Esophagus muscularis mucosa (tissue), 4 donors: ENCODE measurements at regions not wholly inside any gene's neighbourhood (a gene's known extent, or its start where the extent isn't known, plus 50 kb on each side); places are given as distances from the start of the nearest gene placed in this dataset.
"Not testable (repeated sequence)": the region's sequence is repeated elsewhere in the genome, so short reads cannot be mapped to it uniquely, and the experiment has no call there.

ENCODE experiments used
- DNase-seq: peaks from one replicate; pipeline ENCODE4 v3.0.0-alpha.2; 2017; ENCODE audit errors: extremely low spot score
- H3K27ac ChIP-seq, 4 donors: fragments of 200-600 bp; sonication (generic); replicated peaks in 1 of 4; 1 replicate in 3 of 4; 2 replicates in 1 of 4; pipeline ENCODE4 v1.5.1; 2016 to 2019; ENCODE audit warnings: mild to moderate bottlenecking in 1 of 4
- H3K27me3 ChIP-seq, 4 donors: fragments of 200-600 bp; sonication (generic); one replicate each; pipeline versions ENCODE4 v1.5.1 to v1.6.0; 2016 to 2019
- H3K36me3 ChIP-seq, 4 donors: fragments of 200-600 bp; sonication (generic); one replicate each; pipeline ENCODE4 v1.5.1; 2016 to 2019
- H3K4me1 ChIP-seq, 4 donors: fragments of 200-600 bp; sonication (generic); one replicate each; pipeline ENCODE4 v1.5.1; 2016 to 2019
- H3K4me3 ChIP-seq, 4 donors: fragments of 200-600 bp; sonication (generic); 1 replicate in 2 of 4; 2 replicates in 2 of 4; pipeline ENCODE4 v1.5.1; 2016 to 2019; ENCODE audit warnings: mild to moderate bottlenecking in 4 of 4, moderate library complexity in 1 of 4
- H3K9me3 ChIP-seq, 4 donors: fragments of 200-600 bp; sonication (generic); 1 replicate in 3 of 4; 2 replicates in 1 of 4; pipeline ENCODE4 v1.5.1; 2016 to 2019
- EP300 ChIP-seq: sonication (generic); formaldehyde crosslinking; IDR thresholded peaks from one replicate; pipeline ENCODE4 v1.6.1; 2017; ENCODE audit warnings: antibody characterized with exemption
- POLR2A ChIP-seq: fragments of 450-650 bp; IDR thresholded peaks from one replicate; pipeline ENCODE4 v1.6.1; 2017; ENCODE audit warnings: antibody characterized with exemption, moderate library complexity, mild to moderate bottlenecking, low read depth
- POLR2AphosphoS5 ChIP-seq, 2 donors: sonication (generic); formaldehyde crosslinking; IDR thresholded peaks; one replicate each; pipeline ENCODE4 v1.6.1; 2017; ENCODE audit warnings: antibody characterized with exemption in 2 of 2
- WGBS: methylation state at CpG from one replicate; pipeline ENCODE4 v1.1.5; 2018; 5-methylcytosine and 5-hydroxymethylcytosine counted together
- intact Hi-C: fragments of 100-400 bp; cut with DNase I; formaldehyde crosslinking; loops from one replicate; pipeline ENCODE4 v1.15.1; 2023
- TF ChIP-seq, protein P1 (sequence below), 3 experiments: fragments of 200-600 bp in 2 of 3; fragments of 450-650 bp in 1 of 3; sonication (generic) in 2 of 3; IDR thresholded peaks; one replicate each; pipeline ENCODE4 v1.5.1; 2017 to 2019; ENCODE audit warnings: antibody characterized with exemption in 3 of 3, mild to moderate bottlenecking in 2 of 3, moderate library complexity in 1 of 3

DNA sequence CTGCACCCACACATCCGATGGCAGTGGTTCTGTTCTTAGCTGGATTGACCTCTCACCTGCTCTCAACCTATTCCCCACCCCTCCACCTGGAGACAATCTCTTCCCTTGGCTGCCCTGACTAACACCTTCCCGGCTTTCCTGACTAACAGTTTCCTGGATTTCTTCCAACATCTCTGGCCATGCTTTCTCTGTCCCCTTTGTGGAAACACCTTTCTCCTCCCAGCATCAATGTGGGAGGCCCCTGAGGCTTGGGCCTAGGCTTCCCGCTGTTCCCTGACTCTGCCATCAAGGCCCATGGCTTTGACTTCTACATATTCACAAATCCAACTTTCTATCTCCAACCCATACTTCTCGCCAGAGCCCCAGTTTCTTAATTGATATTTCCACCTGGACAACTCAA is 142.8 kb upstream of the ATP2B2 start:
- H3K9me3 ChIP-seq, result peaks cover 0 to 9% (median 6%) of the 10 kb centered on the region in 4 donors
- H3K4me3 ChIP-seq, result no peak overlapping the region
- H3K36me3 ChIP-seq, result no peaks in the 10 kb centered on the region
- intact Hi-C loops, result no loop called here
- H3K27ac ChIP-seq, result no peak overlapping the region
- 78% methylated on average over 4 of the region's 4 CpGs for whole genome bisulfite sequencing
- no peaks in the 10 kb centered on the region for H3K4me1 ChIP-seq
- DNase-seq, result no peak
- no peak for TF ChIP-seq EP300
- TF ChIP-seq, protein P1, sequence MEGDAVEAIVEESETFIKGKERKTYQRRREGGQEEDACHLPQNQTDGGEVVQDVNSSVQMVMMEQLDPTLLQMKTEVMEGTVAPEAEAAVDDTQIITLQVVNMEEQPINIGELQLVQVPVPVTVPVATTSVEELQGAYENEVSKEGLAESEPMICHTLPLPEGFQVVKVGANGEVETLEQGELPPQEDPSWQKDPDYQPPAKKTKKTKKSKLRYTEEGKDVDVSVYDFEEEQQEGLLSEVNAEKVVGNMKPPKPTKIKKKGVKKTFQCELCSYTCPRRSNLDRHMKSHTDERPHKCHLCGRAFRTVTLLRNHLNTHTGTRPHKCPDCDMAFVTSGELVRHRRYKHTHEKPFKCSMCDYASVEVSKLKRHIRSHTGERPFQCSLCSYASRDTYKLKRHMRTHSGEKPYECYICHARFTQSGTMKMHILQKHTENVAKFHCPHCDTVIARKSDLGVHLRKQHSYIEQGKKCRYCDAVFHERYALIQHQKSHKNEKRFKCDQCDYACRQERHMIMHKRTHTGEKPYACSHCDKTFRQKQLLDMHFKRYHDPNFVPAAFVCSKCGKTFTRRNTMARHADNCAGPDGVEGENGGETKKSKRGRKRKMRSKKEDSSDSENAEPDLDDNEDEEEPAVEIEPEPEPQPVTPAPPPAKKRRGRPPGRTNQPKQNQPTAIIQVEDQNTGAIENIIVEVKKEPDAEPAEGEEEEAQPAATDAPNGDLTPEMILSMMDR (IDR thresholded peaks at IDR 0.05), result no peak
- TF ChIP-seq POLR2AphosphoS5 (IDR thresholded peaks at IDR 0.05), result no peak
- TF ChIP-seq POLR2A, result no peak
- H3K27me3 ChIP-seq, result peaks cover 0 to 20% (median 0%) of the 10 kb centered on the region in 4 donors

DNA sequence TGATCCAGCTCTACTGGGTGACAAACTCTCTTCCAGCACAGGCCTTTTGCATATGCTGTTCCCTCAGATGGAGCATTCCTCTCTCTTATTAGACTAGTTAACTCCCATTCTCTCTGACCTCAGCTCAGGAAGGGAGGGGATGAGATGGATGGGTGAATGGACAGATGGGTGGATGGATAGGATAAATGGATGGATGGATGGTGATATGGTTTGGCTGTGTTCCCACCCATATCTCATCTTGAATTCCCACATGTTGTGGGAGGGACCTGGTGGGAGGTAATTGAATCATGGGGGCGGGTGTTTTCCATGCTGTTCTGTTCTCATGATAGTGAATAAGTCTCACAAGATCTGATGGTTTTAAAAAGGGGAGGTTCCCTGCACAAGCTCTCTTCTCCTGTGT is 144.1 kb upstream of the ATP2B2 start:
- intact Hi-C loops, DNase-seq, H3K4me3 ChIP-seq, H3K9me3 ChIP-seq, H3K27ac ChIP-seq, H3K36me3 ChIP-seq, H3K4me1 ChIP-seq: not testable (repeated sequence)
- 32% methylated on average over 1 of the region's 1 CpG for WGBS
- peaks cover 0 to 17% (median 0%) of the 10 kb centered on the region in 4 donors for H3K27me3 ChIP-seq

DNA sequence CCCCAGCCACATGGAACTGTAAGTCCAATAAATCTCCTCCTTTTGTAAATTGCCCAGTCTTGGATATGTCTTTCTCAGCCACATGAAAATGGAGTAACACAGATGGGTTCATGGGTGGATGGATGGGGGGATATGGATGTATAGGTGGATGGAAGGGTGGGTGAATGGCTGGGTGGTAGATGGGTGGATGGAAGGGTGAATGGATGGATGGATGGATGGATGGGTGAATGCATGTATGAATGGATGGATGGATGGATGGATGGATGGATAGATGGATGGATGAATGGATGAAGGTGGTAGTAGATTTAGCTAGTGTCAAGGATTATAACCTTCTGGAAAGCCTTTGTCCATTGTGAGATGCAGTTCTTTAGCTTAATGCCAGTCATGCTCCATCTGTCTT is 146.1 kb upstream of the ATP2B2 start:
- Histone ChIP-seq H3K4me1 (no peaks in the 10 kb centered on the region), H3K27ac (no peak overlapping the region), H3K9me3 (peaks cover 0 to 9% (median 6%) of the 10 kb centered on the region in 4 donors), H3K36me3 (no peaks in the 10 kb centered on the region), H3K4me3 (no peak overlapping the region), H3K27me3 (peaks cover 0 to 15% (median 0%) of the 10 kb centered on the region in 4 donors)
- no peak for DNase-seq
- TF ChIP-seq, protein P1 (IDR thresholded peaks at IDR 0.05), result no peak
- TF ChIP-seq POLR2AphosphoS5 (IDR thresholded peaks at IDR 0.05) (no peak), EP300 (no peak), POLR2A (no peak)
- intact Hi-C loops, result no loop called here

DNA sequence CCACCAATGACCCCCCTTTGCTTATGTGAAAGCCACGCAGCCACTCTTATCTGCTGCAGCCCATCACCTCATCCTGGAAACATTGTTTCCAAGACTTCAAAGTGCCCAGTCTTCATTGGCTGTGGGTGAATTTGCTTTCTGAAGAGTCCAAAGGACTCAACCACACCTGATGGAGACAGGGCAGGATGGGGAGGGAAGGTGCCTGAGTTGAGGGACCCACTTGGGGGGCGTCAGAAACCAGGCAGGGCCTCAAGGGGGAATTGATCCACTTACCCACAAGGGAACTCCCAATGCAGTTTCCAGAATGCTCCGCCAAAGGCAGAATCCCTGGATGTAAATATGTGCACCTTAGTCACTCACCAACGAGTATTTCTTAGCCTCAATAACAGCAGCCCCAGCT is 147.9 kb upstream of the ATP2B2 start:
- TF ChIP-seq POLR2AphosphoS5 (IDR thresholded peaks at IDR 0.05), result no peak
- TF ChIP-seq POLR2A, result no peak
- TF ChIP-seq EP300, result no peak
- TF ChIP-seq, protein P1 (IDR thresholded peaks at IDR 0.05), result no peak
- intact Hi-C loops, result no loop called here
- Histone ChIP-seq H3K27ac (no peak overlapping the region), H3K9me3 (peaks cover 0 to 9% (median 6%) of the 10 kb centered on the region in 4 donors), H3K36me3 (no peaks in the 10 kb centered on the region), H3K4me1 (no peaks in the 10 kb centered on the region), H3K27me3 (peaks cover 0 to 16% (median 0%) of the 10 kb centered on the region in 4 donors), H3K4me3 (no peak overlapping the region)
- DNase-seq, result no peak
- 69% methylated on average over 4 of the region's 4 CpGs for WGBS

DNA sequence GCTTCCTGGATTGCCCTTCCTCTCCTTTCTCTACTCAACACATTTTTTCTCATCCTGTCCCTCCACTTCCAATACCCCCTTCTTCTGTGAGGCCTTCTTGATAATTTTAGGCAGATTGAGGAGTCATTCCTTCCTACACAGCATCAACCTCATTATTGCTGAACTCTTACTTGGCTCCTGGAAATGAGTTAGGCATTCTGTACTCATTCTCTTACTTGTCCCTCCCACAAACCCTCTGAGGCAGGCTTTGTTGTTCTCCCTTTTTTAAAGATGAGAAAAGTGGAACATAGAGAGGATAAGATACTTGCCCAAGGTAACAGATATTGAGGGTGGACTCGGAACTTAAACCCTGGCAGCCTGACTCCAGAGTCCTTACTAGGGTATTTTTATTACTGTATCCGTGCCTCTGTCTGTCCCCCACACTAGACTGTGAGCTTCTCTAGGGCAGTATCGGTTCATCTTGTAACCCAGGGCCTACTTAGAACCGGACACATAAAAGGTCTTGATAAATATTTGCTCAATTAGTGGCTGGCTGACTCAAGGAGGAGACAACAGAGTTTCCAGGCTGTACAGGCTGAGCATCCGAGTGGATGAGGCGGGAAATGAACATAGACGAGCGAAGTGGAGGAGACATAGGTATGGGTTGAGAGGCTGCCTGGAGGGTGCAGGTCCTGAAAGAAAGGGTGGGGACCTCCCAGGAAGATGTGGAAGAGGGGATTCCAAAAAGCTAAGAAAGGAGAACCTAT is 148.7 kb upstream of the ATP2B2 start:
- no peak overlapping the region for H3K4me3 ChIP-seq
- H3K9me3 ChIP-seq, result peaks cover 0 to 9% (median 6%) of the 10 kb centered on the region in 4 donors
- WGBS, result 83% methylated on average over 8 of the region's 8 CpGs
- no peak for DNase-seq
- H3K36me3 ChIP-seq, result no peaks in the 10 kb centered on the region
- no peaks in the 10 kb centered on the region for H3K4me1 ChIP-seq
- H3K27me3 ChIP-seq, result peaks cover 0 to 16% (median 0%) of the 10 kb centered on the region in 4 donors
- intact Hi-C loops, result no loop called here
- no peak overlapping the region for H3K27ac ChIP-seq
- TF ChIP-seq POLR2A (no peak), POLR2AphosphoS5 (IDR thresholded peaks at IDR 0.05) (no peak), EP300 (no peak)
- TF ChIP-seq, protein P1 (IDR thresholded peaks at IDR 0.05), result no peak
